ENCODE measurements at regions not wholly inside any gene's neighbourhood (a gene's known extent, or its start where the extent isn't known, plus 50 kb on each side); places are given as distances from the start of the nearest gene placed in this dataset.

DNA sequence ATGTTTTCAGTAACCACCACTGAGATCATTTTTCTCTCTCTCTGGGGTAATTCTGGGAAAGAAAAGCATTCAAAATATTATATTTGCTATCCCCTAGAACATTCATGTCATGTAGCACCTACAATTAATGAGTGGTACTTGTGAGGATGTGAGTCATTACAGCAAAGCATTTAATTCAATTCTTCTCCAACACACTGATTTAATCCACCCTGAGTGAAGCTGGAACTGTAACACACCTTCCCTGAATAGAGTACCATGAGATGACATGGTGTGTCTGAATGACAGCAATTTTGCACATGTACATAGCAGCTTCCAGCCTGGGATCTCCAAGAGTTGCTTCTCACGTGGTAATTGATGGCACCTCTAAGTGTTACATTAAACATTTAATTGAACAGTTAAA, 207.1 kb upstream of the SLC14A2 start:
- Histone ChIP-seq H3K4me3 (ENCODE audit: low read depth in 2 of 2, low read length in 1 of 2) (no peak overlapping the region), H3K9ac (no peak overlapping the region), H3K9me3 (no peaks in the 10 kb centered on the region), H4K20me1 (ENCODE audit: insufficient read depth) (no peaks in the 10 kb centered on the region), H3K36me3 (replicated peaks in 1 of 2; ENCODE audit: control insufficient read depth in 1 of 2, insufficient read depth in 2 of 2, low read length in 1 of 2) (no peaks in the 10 kb centered on the region), H3K27ac (ENCODE audit: low read depth in 2 of 2, low read length in 1 of 2) (no peak overlapping the region), H3K9me2 (no peaks in the 10 kb centered on the region), H3K4me1 (ENCODE audit: control insufficient read depth in 1 of 2, insufficient read depth in 2 of 2, low read depth in 1 of 2, low read length in 1 of 2) (no peaks in the 10 kb centered on the region), H3K4me2 (no peak overlapping the region), H2AFZ (ENCODE audit: low read depth) (no peak overlapping the region), H3K27me3 (ENCODE audit: insufficient read depth) (no peaks in the 10 kb centered on the region), H3K79me2 (ENCODE audit: insufficient read depth) (no peaks in the 10 kb centered on the region), H3F3A (replicated peaks; ENCODE audit: insufficient read depth) (no peaks in the 10 kb centered on the region)
- TF ChIP-seq FOXJ3 (CRISPR knock-in tag; IDR thresholded peaks at IDR 0.05), result no peak
- no peak for TF ChIP-seq CHD2 (IDR thresholded peaks at IDR 0.05; ENCODE audit: low read length, partially characterized antibody)
- TF ChIP-seq EP300 (IDR thresholded peaks at IDR 0.05; ENCODE audit: borderline replicate concordance in 1 of 2, low read depth in 1 of 2, low read length in 1 of 2), result no peak
- TF ChIP-seq, protein P1, sequence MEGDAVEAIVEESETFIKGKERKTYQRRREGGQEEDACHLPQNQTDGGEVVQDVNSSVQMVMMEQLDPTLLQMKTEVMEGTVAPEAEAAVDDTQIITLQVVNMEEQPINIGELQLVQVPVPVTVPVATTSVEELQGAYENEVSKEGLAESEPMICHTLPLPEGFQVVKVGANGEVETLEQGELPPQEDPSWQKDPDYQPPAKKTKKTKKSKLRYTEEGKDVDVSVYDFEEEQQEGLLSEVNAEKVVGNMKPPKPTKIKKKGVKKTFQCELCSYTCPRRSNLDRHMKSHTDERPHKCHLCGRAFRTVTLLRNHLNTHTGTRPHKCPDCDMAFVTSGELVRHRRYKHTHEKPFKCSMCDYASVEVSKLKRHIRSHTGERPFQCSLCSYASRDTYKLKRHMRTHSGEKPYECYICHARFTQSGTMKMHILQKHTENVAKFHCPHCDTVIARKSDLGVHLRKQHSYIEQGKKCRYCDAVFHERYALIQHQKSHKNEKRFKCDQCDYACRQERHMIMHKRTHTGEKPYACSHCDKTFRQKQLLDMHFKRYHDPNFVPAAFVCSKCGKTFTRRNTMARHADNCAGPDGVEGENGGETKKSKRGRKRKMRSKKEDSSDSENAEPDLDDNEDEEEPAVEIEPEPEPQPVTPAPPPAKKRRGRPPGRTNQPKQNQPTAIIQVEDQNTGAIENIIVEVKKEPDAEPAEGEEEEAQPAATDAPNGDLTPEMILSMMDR (IDR thresholded peaks at IDR 0.05), result no peak
- TF ChIP-seq FOXM1 (IDR thresholded peaks at IDR 0.05; ENCODE audit: low read depth), result no peak
- no peak for TF ChIP-seq POLR2AphosphoS5 (IDR thresholded peaks at IDR 0.05; ENCODE audit: low read depth, low read length)
- TF ChIP-seq YY1 (IDR thresholded peaks at IDR 0.05; ENCODE audit: low read depth), result no peak
- TF ChIP-seq, protein P2, sequence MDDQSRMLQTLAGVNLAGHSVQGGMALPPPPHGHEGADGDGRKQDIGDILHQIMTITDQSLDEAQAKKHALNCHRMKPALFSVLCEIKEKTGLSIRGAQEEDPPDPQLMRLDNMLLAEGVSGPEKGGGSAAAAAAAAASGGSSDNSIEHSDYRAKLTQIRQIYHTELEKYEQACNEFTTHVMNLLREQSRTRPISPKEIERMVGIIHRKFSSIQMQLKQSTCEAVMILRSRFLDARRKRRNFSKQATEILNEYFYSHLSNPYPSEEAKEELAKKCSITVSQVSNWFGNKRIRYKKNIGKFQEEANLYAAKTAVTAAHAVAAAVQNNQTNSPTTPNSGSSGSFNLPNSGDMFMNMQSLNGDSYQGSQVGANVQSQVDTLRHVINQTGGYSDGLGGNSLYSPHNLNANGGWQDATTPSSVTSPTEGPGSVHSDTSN (IDR thresholded peaks at IDR 0.05), result no peak
- TF ChIP-seq, protein P3, sequence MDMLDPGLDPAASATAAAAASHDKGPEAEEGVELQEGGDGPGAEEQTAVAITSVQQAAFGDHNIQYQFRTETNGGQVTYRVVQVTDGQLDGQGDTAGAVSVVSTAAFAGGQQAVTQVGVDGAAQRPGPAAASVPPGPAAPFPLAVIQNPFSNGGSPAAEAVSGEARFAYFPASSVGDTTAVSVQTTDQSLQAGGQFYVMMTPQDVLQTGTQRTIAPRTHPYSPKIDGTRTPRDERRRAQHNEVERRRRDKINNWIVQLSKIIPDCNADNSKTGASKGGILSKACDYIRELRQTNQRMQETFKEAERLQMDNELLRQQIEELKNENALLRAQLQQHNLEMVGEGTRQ (IDR thresholded peaks at IDR 0.05; ENCODE audit: borderline replicate concordance, low read depth, low read length), result no peak
- TF ChIP-seq NFIC (IDR thresholded peaks at IDR 0.05; ENCODE audit: borderline replicate concordance), result no peak
- no peak for TF ChIP-seq RXRA (IDR thresholded peaks at IDR 0.05; ENCODE audit: borderline replicate concordance, low read depth)
- no peak for TF ChIP-seq SIN3A (IDR thresholded peaks at IDR 0.05; ENCODE audit: borderline replicate concordance, low read depth, low read length)
- no peak for TF ChIP-seq TCF12 (IDR thresholded peaks at IDR 0.05)
- ChIA-PET CTCF (interaction anchor here (0.8 to 2.4 kb wide), 2 partner anchors 24 to 133 kb away, joined by 3 to 7 read pairs; no protein-coding TSS in a partner anchor), POLR2A (no interaction called here)
- WGBS (ENCODE audit: low lambda C conversion rate), result 41% methylated on average over 1 of the region's 1 CpG
- no peak for DNase-seq

DNA sequence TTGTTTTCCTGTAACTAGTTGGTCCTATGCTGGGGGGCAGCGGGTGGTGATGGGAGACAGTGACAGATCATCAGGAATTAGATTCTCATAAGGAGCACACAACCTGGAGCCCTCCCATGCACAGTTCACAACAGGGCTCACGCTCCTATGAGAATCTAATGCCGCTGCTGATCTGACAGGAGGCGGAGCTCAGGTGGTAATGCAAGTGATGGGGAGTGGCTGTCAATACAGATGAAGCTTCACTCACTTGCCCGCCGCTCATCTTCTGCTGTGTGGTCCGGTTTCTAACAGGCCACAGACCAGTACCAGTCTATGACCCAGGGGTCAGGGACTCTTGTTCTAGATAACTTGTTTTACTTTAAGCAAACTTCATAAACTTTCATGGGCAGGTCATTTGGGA, 205.3 kb upstream of the SLC14A2 start:
- Histone ChIP-seq H3K27ac (ENCODE audit: low read depth in 2 of 2, low read length in 1 of 2) (no peak overlapping the region), H3K9me2 (no peaks in the 10 kb centered on the region), H3K9me3 (no peaks in the 10 kb centered on the region), H3F3A (replicated peaks; ENCODE audit: insufficient read depth) (no peaks in the 10 kb centered on the region), H3K27me3 (ENCODE audit: insufficient read depth) (no peaks in the 10 kb centered on the region), H3K36me3 (replicated peaks in 1 of 2; ENCODE audit: control insufficient read depth in 1 of 2, insufficient read depth in 2 of 2, low read length in 1 of 2) (no peaks in the 10 kb centered on the region), H3K4me3 (ENCODE audit: low read depth in 2 of 2, low read length in 1 of 2) (no peak overlapping the region), H3K4me2 (no peak overlapping the region), H3K79me2 (ENCODE audit: insufficient read depth) (no peaks in the 10 kb centered on the region), H2AFZ (ENCODE audit: low read depth) (no peak overlapping the region), H3K9ac (no peak overlapping the region), H4K20me1 (ENCODE audit: insufficient read depth) (no peaks in the 10 kb centered on the region), H3K4me1 (ENCODE audit: control insufficient read depth in 1 of 2, insufficient read depth in 2 of 2, low read depth in 1 of 2, low read length in 1 of 2) (peaks cover 0 to 1% of the 10 kb centered on the region in 2 experiments; a peak in 1 of 4 replicates)
- POLR2A ChIA-PET, result no interaction called here
- CTCF ChIA-PET, result interaction anchor here (1.3 kb wide), 1 partner anchor 20 kb away, joined by 3 read pairs; no protein-coding TSS in a partner anchor
- no peak for DNase-seq
- 69% methylated on average over 7 of the region's 7 CpGs for WGBS (ENCODE audit: low lambda C conversion rate)
- no peak for TF ChIP-seq RAD21 (IDR thresholded peaks at IDR 0.05; ENCODE audit: low read length)
- TF ChIP-seq, protein P3 (IDR thresholded peaks at IDR 0.05; ENCODE audit: borderline replicate concordance, low read depth, low read length), result no peak
- TF ChIP-seq, protein P1 (IDR thresholded peaks at IDR 0.05), result no peak
- TF ChIP-seq YY1 (IDR thresholded peaks at IDR 0.05; ENCODE audit: low read depth), result no peak
- TF ChIP-seq FOXJ3 (CRISPR knock-in tag; IDR thresholded peaks at IDR 0.05), result no peak
- no peak for TF ChIP-seq FOXM1 (IDR thresholded peaks at IDR 0.05; ENCODE audit: low read depth)
- TF ChIP-seq, protein P4, sequence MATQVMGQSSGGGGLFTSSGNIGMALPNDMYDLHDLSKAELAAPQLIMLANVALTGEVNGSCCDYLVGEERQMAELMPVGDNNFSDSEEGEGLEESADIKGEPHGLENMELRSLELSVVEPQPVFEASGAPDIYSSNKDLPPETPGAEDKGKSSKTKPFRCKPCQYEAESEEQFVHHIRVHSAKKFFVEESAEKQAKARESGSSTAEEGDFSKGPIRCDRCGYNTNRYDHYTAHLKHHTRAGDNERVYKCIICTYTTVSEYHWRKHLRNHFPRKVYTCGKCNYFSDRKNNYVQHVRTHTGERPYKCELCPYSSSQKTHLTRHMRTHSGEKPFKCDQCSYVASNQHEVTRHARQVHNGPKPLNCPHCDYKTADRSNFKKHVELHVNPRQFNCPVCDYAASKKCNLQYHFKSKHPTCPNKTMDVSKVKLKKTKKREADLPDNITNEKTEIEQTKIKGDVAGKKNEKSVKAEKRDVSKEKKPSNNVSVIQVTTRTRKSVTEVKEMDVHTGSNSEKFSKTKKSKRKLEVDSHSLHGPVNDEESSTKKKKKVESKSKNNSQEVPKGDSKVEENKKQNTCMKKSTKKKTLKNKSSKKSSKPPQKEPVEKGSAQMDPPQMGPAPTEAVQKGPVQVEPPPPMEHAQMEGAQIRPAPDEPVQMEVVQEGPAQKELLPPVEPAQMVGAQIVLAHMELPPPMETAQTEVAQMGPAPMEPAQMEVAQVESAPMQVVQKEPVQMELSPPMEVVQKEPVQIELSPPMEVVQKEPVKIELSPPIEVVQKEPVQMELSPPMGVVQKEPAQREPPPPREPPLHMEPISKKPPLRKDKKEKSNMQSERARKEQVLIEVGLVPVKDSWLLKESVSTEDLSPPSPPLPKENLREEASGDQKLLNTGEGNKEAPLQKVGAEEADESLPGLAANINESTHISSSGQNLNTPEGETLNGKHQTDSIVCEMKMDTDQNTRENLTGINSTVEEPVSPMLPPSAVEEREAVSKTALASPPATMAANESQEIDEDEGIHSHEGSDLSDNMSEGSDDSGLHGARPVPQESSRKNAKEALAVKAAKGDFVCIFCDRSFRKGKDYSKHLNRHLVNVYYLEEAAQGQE (IDR thresholded peaks at IDR 0.05; ENCODE audit: low read depth, low read length), result no peak
- no peak for TF ChIP-seq MEF2A (IDR thresholded peaks at IDR 0.05; ENCODE audit: borderline replicate concordance, low read depth)
- TF ChIP-seq RXRA (IDR thresholded peaks at IDR 0.05; ENCODE audit: borderline replicate concordance, low read depth), result no peak

Measured in SK-N-SH (cell line).